CD14-positive monocyte (primary cell): ENCODE measurements at regions not wholly inside any gene's neighbourhood (a gene's known extent, or its start where the extent isn't known, plus 50 kb on each side); places are given as distances from the start of the nearest gene placed in this dataset.

ENCODE experiments used
- DNase-seq, 3 donors: peaks; one replicate each; pipeline ENCODE4 v3.0.0-alpha.2; 2011 to 2022
- H2AFZ ChIP-seq: 2 replicates; pipeline ENCODE4 v1.6.0; 2012; ENCODE audit warnings: mild to moderate bottlenecking, low read depth, low read length, inconsistent platforms; ENCODE audit not compliant: insufficient read depth, poor library complexity, severe bottlenecking
- H3K27ac ChIP-seq, 2 donors: 1 replicate in 1 of 2; 2 replicates in 1 of 2; pipeline ENCODE4 v1.5.1; 2012 to 2013; ENCODE audit warnings: low read length in 2 of 2, control low read depth in 1 of 2, inconsistent platforms in 1 of 2, low read depth in 1 of 2, mild to moderate bottlenecking in 1 of 2
- H3K27me3 ChIP-seq, 2 donors: one replicate each; pipeline versions ENCODE4 v1.6.0 to v1.6.1; 2011 to 2013; ENCODE audit warnings: low read length in 2 of 2; ENCODE audit not compliant: control insufficient read depth in 2 of 2, insufficient read depth in 2 of 2
- H3K36me3 ChIP-seq, 2 donors: replicated peaks in 1 of 2; 1 replicate in 1 of 2; 2 replicates in 1 of 2; pipeline versions ENCODE4 v1.5.1 to v1.6.1; 2012 to 2013; ENCODE audit warnings: low read length in 2 of 2, control low read depth in 1 of 2, inconsistent platforms in 1 of 2, mild to moderate bottlenecking in 1 of 2; ENCODE audit not compliant: insufficient read depth in 2 of 2, control insufficient read depth in 1 of 2
- H3K4me1 ChIP-seq, 2 donors: 1 replicate in 1 of 2; 2 replicates in 1 of 2; pipeline versions ENCODE4 v1.5.1 to v1.6.1; 2012 to 2013; ENCODE audit warnings: low read length in 2 of 2, control low read depth in 1 of 2, inconsistent platforms in 1 of 2, mild to moderate bottlenecking in 1 of 2, moderate library complexity in 1 of 2; ENCODE audit not compliant: insufficient read depth in 2 of 2, control insufficient read depth in 1 of 2
- H3K4me2 ChIP-seq: replicated peaks from 2 replicates; pipeline ENCODE3; 2012; ENCODE audit warnings: low read length, moderate library complexity, mild to moderate bottlenecking; ENCODE audit not compliant: poor library complexity, severe bottlenecking; ENCODE audit errors: extremely low read depth
- H3K4me3 ChIP-seq, 3 experiments: fragments of 200-600 bp in 1 of 3; sonication (generic) in 1 of 3; replicated peaks in 1 of 3; 1 replicate in 2 of 3; 2 replicates in 1 of 3; pipeline ENCODE4 v1.5.1; 2011 to 2013; ENCODE audit warnings: low read length in 3 of 3, mild to moderate bottlenecking in 3 of 3, control low read depth in 2 of 3, low read depth in 2 of 3, inconsistent platforms in 1 of 3, moderate library complexity in 1 of 3
- H3K79me2 ChIP-seq: 2 replicates; pipeline ENCODE4 v1.6.0; 2012; ENCODE audit warnings: mild to moderate bottlenecking, control low read depth, inconsistent platforms, low read length, moderate library complexity; ENCODE audit not compliant: insufficient read depth
- H3K9ac ChIP-seq: 2 replicates; pipeline ENCODE4 v1.6.0; 2017; ENCODE audit warnings: low read length, mild to moderate bottlenecking; ENCODE audit not compliant: insufficient read depth, poor library complexity, severe bottlenecking
- H3K9me3 ChIP-seq, 2 donors: replicated peaks in 1 of 2; 1 replicate in 1 of 2; 2 replicates in 1 of 2; pipeline versions ENCODE4 v1.5.1 to v1.6.1; 2012 to 2013; ENCODE audit warnings: low read length in 2 of 2, control low read depth in 1 of 2; ENCODE audit not compliant: control insufficient read depth in 1 of 2, insufficient read depth in 1 of 2
- H4K20me1 ChIP-seq: 2 replicates; pipeline ENCODE4 v1.6.0; 2012; ENCODE audit warnings: mild to moderate bottlenecking, low read length, control low read depth, moderate library complexity; ENCODE audit not compliant: insufficient read depth
- H3K27ac Mint-ChIP-seq, 7 donors: one replicate each; pipeline ENCODE4 v1.8.0; 2020; ENCODE audit warnings: mild to moderate bottlenecking in 7 of 7, mixed read lengths in 7 of 7, moderate library complexity in 6 of 7, inconsistent platforms in 2 of 7
- H3K27me3 Mint-ChIP-seq, 3 donors: one replicate each; pipeline ENCODE4 v1.8.0; 2021 to 2022; ENCODE audit warnings: low read depth in 3 of 3, mild to moderate bottlenecking in 3 of 3, mixed read lengths in 3 of 3, moderate library complexity in 3 of 3, inconsistent platforms in 1 of 3
- H3K36me3 Mint-ChIP-seq, 2 donors: one replicate each; pipeline ENCODE4 v1.8.0; 2020; ENCODE audit warnings: mixed read lengths in 2 of 2, inconsistent platforms in 1 of 2, mild to moderate bottlenecking in 1 of 2
- H3K4me1 Mint-ChIP-seq: one replicate; pipeline ENCODE4 v1.8.0; 2020; ENCODE audit warnings: mild to moderate bottlenecking, mixed read lengths
- H3K4me3 Mint-ChIP-seq, 2 donors: one replicate each; pipeline ENCODE4 v1.8.0; 2020; ENCODE audit warnings: mild to moderate bottlenecking in 2 of 2, mixed read lengths in 2 of 2, moderate library complexity in 1 of 2
- H3K9me3 Mint-ChIP-seq, 7 donors: one replicate each; pipeline ENCODE4 v1.8.0; 2020 to 2022; ENCODE audit warnings: mixed read lengths in 7 of 7, mild to moderate bottlenecking in 6 of 7, moderate library complexity in 6 of 7, inconsistent platforms in 2 of 7
- WGBS: methylation state at CpG from one replicate; pipeline ENCODE4 v1.1.5; 2013; ENCODE audit warnings: missing lambda C conversion rate; ENCODE audit not compliant: insufficient coverage; 5-methylcytosine and 5-hydroxymethylcytosine counted together
- intact Hi-C, 2 donors: fragments of 100-400 bp; cut with micrococcal nuclease; formaldehyde crosslinking; loops; one replicate each; pipeline versions ENCODE4 v1.15.0 to v1.15.1; 2023
- TF ChIP-seq, protein P1 (sequence below): fragments of 200-600 bp; IDR thresholded peaks from one replicate; pipeline ENCODE4 v1.8.0; 2022; ENCODE audit warnings: antibody characterized with exemption, mild to moderate bottlenecking

DNA sequence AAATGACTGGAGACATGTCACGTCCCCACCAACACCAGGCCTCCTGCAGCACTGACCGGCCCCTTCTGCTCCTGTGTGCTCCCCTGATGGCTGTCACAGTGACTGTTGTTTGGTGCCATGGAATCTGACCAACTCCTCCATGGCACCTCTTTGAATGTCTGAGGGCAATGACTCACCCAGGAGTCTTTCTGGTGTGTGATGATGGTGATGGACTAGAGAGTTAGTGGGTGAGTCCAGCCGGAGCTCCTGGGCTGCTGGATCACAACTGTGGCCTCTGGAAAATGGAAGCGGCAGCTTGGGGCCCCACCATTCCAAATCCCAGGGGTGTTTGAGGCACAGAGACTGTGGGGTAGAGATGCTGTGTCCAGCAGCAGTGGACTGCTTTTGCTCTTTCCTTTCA lies 133.3 kb downstream of the TFAP2C start:
- Mint-ChIP-seq H3K4me1 (no peaks in the 10 kb centered on the region), H3K27ac (no peak overlapping the region), H3K4me3 (no peak overlapping the region), H3K27me3 (peaks cover 0 to 3% (median 0%) of the 10 kb centered on the region in 3 donors), H3K36me3 (no peaks in the 10 kb centered on the region), H3K9me3 (peaks cover 0 to 14% (median 2%) of the 10 kb centered on the region in 7 donors)
- no peak overlapping the region for H3K27ac ChIP-seq
- TF ChIP-seq, protein P1, sequence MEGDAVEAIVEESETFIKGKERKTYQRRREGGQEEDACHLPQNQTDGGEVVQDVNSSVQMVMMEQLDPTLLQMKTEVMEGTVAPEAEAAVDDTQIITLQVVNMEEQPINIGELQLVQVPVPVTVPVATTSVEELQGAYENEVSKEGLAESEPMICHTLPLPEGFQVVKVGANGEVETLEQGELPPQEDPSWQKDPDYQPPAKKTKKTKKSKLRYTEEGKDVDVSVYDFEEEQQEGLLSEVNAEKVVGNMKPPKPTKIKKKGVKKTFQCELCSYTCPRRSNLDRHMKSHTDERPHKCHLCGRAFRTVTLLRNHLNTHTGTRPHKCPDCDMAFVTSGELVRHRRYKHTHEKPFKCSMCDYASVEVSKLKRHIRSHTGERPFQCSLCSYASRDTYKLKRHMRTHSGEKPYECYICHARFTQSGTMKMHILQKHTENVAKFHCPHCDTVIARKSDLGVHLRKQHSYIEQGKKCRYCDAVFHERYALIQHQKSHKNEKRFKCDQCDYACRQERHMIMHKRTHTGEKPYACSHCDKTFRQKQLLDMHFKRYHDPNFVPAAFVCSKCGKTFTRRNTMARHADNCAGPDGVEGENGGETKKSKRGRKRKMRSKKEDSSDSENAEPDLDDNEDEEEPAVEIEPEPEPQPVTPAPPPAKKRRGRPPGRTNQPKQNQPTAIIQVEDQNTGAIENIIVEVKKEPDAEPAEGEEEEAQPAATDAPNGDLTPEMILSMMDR: no peak
- H3K9ac ChIP-seq: no peak overlapping the region
- intact Hi-C loops: no loop called here
- no peaks in the 10 kb centered on the region for H3K27me3 ChIP-seq
- H2AFZ ChIP-seq: no peak overlapping the region
- no peak overlapping the region for H3K4me2 ChIP-seq
- no peaks in the 10 kb centered on the region for H3K36me3 ChIP-seq
- WGBS: 91% methylated on average over 4 of the region's 4 CpGs
- no peaks in the 10 kb centered on the region for H4K20me1 ChIP-seq
- no peaks in the 10 kb centered on the region for H3K4me1 ChIP-seq
- no peak for DNase-seq
- H3K9me3 ChIP-seq: no peaks in the 10 kb centered on the region
- no peak overlapping the region for H3K4me3 ChIP-seq
- no peaks in the 10 kb centered on the region for H3K79me2 ChIP-seq

DNA sequence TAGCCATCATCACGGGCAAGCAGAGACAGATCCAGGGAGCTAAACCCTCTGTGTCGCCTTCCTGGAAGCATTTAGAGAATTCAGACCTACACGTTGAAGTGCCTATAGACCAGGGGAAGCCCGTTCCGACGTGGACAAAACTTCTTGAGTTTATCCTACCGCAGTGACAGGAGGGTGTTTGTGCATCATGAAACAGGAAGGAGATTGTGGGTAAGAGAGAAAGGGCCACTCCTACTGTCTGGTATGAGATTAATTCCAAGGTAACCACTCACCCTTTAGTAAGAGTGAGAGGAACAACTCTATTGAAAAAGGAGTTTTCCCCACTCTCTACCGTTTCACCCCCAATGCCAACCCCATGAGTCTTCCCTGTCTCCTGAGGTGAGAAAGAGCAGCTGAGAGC lies 133.7 kb downstream of the TFAP2C start:
- H3K79me2 ChIP-seq: no peaks in the 10 kb centered on the region
- TF ChIP-seq, protein P1: no peak
- Mint-ChIP-seq H3K4me3 (no peak overlapping the region), H3K27me3 (peaks cover 0 to under 1% (median 0%) of the 10 kb centered on the region in 3 donors), H3K4me1 (no peaks in the 10 kb centered on the region), H3K36me3 (no peaks in the 10 kb centered on the region), H3K9me3 (peaks cover 0 to 14% (median 2%) of the 10 kb centered on the region in 7 donors), H3K27ac (no peak overlapping the region)
- H3K36me3 ChIP-seq: no peaks in the 10 kb centered on the region
- no peak overlapping the region for H3K4me2 ChIP-seq
- no peak overlapping the region for H3K4me3 ChIP-seq
- H3K4me1 ChIP-seq: no peaks in the 10 kb centered on the region
- no peaks in the 10 kb centered on the region for H3K27me3 ChIP-seq
- no peak for DNase-seq
- H3K27ac ChIP-seq: no peak overlapping the region
- no peaks in the 10 kb centered on the region for H4K20me1 ChIP-seq
- WGBS: 86% methylated on average over 7 of the region's 8 CpGs
- H3K9me3 ChIP-seq: no peaks in the 10 kb centered on the region
- H2AFZ ChIP-seq: no peak overlapping the region
- intact Hi-C loops: no loop called here
- no peak overlapping the region for H3K9ac ChIP-seq
